Upper lobe of left lung (tissue), 4 donors: ENCODE measurements at regions not wholly inside any gene's neighbourhood (a gene's known extent, or its start where the extent isn't known, plus 50 kb on each side); places are given as distances from the start of the nearest gene placed in this dataset.

Experiments
- CTCF ChIP-seq, 6 experiments: fragments of 450-650 bp in 4 of 6; fragments of 200-600 bp in 2 of 6; sonication (generic) in 2 of 6; IDR thresholded peaks; one replicate each; pipeline ENCODE4 v1.5.1; 2016 to 2019; ENCODE audit warnings: antibody characterized with exemption in 6 of 6
- EP300 ChIP-seq, 4 donors: sonication (generic); formaldehyde crosslinking; IDR thresholded peaks; one replicate each; pipeline ENCODE4 v1.5.1; 2017; ENCODE audit warnings: antibody characterized with exemption in 4 of 4, control low read depth in 2 of 4
- POLR2A ChIP-seq, 4 donors: fragments of 450-650 bp; IDR thresholded peaks; one replicate each; pipeline ENCODE4 v1.5.1; 2016 to 2017; ENCODE audit warnings: antibody characterized with exemption in 4 of 4, mild to moderate bottlenecking in 2 of 4
- POLR2AphosphoS5 ChIP-seq, 2 donors: sonication (generic); formaldehyde crosslinking; IDR thresholded peaks; one replicate each; pipeline ENCODE4 v1.5.1; 2017; ENCODE audit warnings: antibody characterized with exemption in 2 of 2

GRCh38 chr14:86943391-86944365 is 1049.3 kb downstream of the GALC start:
- TF ChIP-seq POLR2A (IDR thresholded peaks at IDR 0.05) (no peak), CTCF (IDR thresholded peaks at IDR 0.05) (no peak), POLR2AphosphoS5 (IDR thresholded peaks at IDR 0.05) (no peak), EP300 (IDR thresholded peaks at IDR 0.05) (no peak)
